GM12801 (cell line): ENCODE measurements at regions not wholly inside any gene's neighbourhood (a gene's known extent, or its start where the extent isn't known, plus 50 kb on each side); places are given as distances from the start of the nearest gene placed in this dataset.

ENCODE experiments used
- TF ChIP-seq, protein P1 (sequence below): IDR thresholded peaks from one replicate; pipeline ENCODE4 v1.5.1; 2011; ENCODE audit warnings: control low read depth; ENCODE audit not compliant: insufficient read length; ENCODE audit errors: extremely low read depth

GRCh38 chr21:27244776-27245175 lies 277.9 kb upstream of the ADAMTS5 start:
- TF ChIP-seq, protein P1, sequence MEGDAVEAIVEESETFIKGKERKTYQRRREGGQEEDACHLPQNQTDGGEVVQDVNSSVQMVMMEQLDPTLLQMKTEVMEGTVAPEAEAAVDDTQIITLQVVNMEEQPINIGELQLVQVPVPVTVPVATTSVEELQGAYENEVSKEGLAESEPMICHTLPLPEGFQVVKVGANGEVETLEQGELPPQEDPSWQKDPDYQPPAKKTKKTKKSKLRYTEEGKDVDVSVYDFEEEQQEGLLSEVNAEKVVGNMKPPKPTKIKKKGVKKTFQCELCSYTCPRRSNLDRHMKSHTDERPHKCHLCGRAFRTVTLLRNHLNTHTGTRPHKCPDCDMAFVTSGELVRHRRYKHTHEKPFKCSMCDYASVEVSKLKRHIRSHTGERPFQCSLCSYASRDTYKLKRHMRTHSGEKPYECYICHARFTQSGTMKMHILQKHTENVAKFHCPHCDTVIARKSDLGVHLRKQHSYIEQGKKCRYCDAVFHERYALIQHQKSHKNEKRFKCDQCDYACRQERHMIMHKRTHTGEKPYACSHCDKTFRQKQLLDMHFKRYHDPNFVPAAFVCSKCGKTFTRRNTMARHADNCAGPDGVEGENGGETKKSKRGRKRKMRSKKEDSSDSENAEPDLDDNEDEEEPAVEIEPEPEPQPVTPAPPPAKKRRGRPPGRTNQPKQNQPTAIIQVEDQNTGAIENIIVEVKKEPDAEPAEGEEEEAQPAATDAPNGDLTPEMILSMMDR = no peak

GRCh38 chr21:27244352-27244751 lies 277.5 kb upstream of the ADAMTS5 start:
- TF ChIP-seq, protein P1 = no peak

GRCh38 chr21:27240839-27241238 lies 274.0 kb upstream of the ADAMTS5 start:
- TF ChIP-seq, protein P1 = no peak

- TF ChIP-seq, protein P1 = no peak
These were observed 266.7 kb upstream of the ADAMTS5 start for GRCh38 chr21:27233514-27234115.

DNA sequence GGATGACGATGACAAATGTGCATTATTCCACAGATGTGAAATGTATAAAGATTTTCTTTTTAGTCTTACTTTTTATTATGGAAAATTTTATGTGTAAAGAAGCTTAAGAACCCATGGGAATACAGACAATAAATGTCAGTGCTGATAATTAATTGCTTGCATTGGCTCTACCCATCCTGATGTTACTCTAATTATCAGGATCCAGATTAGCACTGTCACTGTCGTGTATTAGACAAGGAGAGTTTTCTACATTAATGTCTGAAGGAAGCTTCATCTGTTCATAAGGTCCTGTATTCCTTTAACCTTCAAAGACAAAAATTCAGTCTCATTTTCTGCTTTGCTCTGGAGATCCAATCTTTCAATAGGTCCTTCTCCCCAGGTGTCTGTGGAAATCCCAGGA lies 259.1 kb upstream of the ADAMTS5 start:
- TF ChIP-seq, protein P1 = no peak

- TF ChIP-seq, protein P1 = no peak
These were observed 258.3 kb upstream of the ADAMTS5 start for GRCh38 chr21:27225151-27225550.

GRCh38 chr21:27224169-27224568 lies 257.3 kb upstream of the ADAMTS5 start:
- TF ChIP-seq, protein P1 = no peak

GRCh38 chr21:27221077-27221476 lies 254.2 kb upstream of the ADAMTS5 start:
- TF ChIP-seq, protein P1 = no peak
